HG02973 (cell line): ENCODE measurements at regions not wholly inside any gene's neighbourhood (a gene's known extent, or its start where the extent isn't known, plus 50 kb on each side); places are given as distances from the start of the nearest gene placed in this dataset.
"Not testable (repeated sequence)": the region's sequence is repeated elsewhere in the genome, so short reads cannot be mapped to it uniquely, and the experiment has no call there.

Experiments used
- ATAC-seq: cut with Tn5 transposase; IDR thresholded peaks from one replicate; pipeline ENCODE4 v1.9.1; 2021; ENCODE audit warnings: moderate library complexity; ENCODE audit not compliant: unreplicated experiment

DNA sequence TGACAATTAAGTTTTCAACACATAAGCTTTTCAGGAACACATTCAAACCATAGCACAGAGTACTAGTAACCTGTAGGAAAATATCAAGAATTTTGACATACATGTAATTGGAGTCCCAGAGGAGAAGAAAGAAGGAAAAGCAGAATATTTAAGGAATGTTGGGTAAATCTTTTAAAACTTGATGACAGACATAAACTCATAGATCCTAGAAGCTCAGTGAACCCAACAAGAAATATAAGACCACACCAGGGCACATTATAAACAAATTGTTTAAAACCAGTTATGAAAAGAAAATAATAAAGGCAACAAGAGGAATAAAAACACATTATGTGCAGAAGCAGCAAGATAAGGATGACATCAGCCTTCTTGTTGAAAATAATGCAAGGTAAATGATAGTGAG, 151.5 kb upstream of the ATXN1 start:
- ATAC-seq, result no peak

DNA sequence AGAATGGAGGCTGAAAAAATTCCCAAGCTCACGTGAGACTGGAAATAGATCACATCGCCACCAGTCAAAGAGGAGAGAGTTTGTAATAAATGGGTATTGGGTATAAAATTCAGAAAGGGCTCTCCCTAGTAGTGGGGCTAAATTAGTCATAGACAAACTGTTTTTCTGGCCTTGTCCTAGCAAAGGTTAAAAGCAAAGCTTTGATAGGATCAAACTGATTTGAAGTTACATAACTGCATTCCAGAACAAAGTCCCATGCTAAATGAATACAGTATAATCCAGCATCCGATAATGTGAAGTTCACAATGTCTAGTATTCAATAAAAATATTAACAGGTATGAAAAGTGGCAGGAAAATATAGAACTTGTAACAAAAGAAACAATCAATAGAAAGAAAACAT, 149.8 kb upstream of the ATXN1 start:
- no peak for ATAC-seq

DNA sequence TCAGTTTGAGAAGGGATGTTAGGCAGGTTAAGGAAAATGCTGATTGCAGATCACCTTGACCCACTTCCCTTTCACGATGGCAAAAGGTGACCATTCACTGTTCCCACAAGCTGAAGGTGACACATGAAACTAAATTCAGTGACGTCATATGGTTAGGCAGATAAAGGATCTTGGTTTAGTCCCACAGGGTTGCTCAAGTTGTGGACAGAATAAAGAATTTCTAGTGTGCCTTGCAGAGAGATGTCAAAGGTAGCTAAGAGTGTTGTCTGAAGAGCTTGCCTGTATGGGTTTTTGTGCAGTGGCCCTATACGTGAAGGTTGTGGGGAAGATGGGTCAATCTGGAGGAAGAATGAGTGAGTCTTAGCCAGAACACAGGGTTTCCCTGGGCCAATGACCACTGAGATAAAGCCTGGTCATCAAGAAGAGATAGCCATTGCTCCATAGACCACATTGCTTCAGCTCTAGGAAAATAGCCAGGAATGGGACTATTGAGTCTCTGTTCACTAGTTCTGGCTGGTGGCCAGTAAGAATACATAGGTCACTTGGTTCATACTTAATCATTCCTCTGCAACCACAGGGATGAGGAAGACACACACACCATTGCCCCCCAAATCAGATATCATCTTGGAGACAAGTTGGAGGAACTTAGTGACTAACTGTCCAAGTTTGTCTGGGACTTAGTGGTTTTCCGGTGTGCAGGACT, 148.5 kb upstream of the ATXN1 start:
- ATAC-seq, result no peak

DNA sequence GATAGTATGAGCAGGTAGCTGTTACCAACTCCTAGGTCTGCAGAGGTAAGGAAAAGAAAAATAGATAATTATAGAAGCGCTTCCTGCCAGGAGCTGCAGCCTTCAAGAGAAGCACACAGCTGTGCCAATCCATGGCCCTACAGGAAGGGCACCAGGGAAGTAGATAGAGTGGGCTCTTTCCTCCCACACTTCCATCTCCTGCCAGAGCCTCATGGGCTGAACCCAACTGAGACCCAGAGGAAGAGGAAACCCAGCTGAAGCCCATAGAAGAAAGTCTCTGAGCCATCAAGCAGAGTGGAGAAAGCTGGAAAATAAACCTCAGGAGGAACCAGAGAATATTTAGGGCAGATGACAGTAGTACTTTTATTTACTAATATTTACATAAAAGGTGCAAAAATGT, 146.7 kb upstream of the ATXN1 start:
- no peak for ATAC-seq

DNA sequence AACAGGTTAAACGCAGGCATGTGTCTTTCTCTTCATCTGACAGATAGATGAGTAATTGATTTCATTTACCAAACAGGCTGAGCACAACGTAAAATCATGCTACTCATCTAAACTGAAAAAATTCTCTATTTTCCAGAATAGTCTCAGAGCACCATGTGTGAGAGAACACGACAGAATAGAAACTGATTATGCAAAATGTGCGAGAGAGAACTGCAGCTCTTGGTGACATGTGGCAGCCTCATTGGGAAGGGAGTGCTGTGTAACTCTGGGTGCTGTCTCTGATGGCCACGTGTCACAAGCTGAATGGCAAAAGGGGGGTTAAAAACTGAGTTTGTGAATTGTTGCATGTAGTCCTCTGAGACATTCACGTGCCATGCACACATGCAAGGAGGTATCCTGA, 143.7 kb upstream of the ATXN1 start:
- no peak for ATAC-seq

DNA sequence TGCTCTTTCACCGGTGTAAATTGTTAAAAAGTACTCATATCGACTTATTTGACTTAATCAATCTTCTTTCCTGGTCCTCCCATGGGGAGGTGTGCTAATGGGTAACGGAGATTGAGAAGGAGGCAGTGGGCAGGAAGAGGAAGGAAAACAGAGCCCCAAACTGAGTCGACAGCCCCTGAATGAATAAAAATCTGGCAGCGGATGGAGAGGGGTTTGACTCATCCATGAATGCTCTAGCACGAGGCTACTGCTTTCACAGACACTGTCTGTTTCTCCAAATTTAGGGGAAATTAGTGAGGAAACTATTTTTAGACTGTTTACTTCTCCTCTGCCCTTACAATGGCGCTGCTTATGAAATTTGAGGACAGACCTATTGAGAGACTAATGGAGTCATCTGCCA, 142.2 kb upstream of the ATXN1 start:
- no peak for ATAC-seq

DNA sequence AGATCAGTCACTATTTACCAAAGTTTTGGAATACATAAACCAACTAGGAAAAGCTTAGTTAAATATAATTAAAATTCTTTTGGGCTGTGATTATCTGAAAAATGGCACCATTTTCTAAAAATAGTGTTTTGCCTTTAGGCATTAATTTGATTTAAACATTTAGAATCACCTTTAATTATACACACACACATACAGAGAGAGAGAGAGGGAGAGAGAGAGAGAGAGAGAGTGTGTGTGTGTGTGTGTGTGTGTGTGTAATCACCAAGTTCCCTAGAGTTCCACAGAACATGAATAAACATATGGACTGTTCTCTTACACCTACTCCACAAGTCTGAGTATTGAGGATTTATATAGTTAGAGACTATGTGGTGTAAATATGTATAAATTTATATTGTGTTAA, 141.2 kb upstream of the ATXN1 start:
- no peak for ATAC-seq

DNA sequence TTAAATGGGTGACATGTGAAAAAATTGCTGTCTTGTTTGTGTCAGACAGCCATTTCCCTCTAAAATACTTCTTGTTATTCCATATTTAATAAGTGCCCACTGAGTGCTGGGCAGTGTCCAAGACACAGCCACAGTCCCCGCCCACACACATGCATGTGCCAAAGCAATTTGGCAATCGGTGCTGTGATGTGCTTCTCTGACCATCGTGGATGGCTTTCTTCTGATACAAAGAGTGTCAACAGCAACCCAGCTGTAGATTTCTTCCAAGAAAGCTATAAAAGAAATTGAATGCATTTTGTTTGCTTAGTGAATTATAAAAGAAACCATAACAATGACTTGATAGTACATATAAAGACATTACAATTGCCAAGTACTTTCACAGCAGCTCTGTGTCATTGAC, 140.5 kb upstream of the ATXN1 start:
- ATAC-seq, result no peak

DNA sequence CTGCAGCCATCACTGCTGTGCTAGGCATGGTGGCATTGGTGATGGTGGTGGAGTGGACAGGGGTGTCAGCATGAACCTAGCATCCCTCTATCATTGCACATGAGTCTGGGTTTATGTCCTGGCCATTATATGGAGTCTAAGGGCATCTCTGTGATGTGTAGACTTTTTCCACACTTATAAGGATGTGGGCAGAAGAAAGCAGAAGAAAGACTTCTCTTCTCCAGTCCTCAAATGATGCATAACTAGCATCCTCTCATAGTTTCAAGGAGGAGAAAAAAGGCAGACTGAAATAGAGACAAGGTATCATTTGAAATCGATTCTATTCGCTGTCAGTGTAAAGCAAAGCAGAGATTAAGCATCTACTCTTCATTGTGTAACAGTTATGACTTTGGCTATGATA, 140.0 kb upstream of the ATXN1 start:
- no peak for ATAC-seq

DNA sequence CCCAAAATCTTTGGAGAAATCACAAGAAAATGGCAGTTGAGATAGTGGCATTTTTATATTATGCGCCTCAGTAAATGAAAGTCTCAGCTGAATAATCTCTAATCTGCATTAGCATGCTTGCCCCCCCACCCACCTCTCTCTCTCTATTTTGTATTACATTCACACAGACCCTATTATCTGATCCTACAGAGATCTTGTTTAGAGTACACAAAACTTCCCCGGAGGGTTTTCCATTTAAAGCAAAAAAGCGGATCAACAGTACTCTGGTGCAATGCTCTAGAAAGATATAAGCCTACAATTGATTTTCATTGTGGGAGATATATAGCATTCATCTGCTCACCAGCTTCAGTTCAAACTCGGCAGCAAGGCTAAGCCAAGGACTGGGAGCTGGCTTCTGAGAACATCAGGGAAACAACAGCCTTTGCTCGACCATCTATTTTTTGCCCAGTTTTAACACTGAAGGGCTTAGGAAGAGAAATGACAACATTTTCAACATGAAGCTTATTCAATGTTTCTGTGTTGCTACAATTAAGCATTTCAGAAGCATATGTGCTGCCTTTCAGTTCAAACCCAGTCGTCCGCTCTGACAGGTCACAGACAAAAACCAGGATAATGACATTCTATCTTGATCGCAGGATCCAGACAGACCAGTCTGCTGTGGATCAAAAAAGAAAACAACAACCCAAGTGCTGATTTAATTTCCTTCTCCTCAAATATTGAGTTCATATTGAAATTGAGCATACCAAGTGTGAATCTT, 137.6 kb upstream of the ATXN1 start:
- no peak for ATAC-seq

DNA sequence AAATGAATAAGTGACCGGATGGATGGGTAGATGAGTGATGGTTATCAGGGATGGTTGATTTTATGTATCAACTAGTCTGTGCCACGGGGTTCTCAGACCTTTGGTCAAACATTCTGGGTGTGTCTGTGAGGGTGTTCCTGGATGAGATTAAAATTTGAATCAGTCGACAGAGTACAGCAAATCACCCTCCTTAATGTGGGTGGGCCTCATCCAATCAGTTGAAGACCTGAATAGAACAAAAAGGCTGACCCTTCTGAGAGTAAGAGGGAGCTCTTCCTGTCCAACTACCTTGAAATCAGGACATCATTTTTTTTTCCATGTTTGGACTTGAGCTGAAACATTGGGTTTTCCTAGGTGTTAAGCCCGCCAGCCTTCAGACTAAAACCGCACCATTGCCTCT, 136.4 kb upstream of the ATXN1 start:
- ATAC-seq, result no peak

DNA sequence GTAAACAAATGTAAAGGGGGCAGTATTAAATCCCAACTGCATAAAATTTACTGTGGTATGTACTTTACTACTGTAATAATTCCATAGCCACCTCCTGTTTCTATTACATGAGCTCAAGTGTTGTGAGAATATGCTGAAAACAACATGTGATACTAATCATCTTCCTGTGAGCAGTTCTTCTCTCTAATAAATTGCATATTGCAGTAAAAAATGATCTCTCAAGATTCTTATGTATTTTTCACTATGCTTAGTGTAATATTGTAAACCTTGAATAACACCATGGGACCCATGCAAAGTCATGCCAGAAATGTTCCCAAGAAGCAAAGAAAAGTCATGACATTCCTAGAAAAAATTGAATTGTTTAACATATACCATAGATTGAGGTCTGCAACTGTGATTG, 133.0 kb upstream of the ATXN1 start:
- ATAC-seq, result no peak

DNA sequence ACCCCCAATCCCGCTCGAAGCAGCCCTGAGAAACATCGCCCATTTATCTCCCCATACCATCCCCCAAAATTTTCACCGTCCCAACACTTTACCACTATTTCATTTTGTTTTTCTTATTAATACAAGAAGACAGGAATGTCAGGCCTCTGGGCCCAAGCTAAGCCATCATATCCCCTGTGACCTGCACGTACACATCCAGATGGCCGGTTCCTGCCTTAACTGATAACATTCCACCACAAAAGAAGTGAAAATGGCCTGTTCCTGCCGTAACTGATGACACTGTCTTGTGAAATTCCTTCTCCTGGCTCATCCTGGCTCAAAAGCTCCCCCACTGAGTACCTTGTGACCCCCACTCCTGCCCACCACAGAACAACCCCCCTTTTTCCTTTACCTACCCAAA, 129.8 kb upstream of the ATXN1 start:
- not testable (repeated sequence) for ATAC-seq

DNA sequence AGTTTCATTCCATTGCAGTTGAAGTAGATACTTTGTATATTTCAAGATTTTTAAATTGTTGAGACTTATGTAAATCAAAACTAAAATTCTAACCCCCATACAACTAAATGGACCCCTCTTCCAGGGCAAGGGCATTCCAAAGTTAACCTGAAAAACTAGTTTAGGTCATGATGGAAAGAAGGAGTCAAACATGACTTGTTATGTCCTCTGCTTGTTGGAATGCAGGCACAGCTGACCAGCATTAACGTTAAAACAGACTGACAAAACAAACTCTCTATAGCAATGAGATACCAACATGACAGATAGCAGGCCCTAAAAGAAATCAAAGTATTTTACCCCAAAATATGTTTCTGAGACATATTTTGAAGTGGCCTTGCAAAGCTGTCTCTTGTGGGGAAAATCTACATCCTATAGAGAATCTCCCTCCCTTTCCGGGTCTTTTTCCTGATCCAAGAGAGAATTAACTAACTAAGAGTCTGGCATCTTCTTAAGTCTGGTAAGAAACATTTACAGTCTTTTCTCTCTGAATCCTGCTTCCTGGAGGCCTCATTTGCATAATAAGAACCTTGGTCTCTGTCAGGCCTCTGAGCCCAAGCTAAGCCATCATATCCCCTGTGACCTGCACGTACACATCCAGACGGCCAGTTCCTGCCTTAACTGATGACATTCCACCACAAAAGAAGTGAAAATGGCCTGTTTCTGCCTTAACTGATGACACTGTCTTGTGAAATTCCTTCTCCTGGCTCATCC, 124.3 kb upstream of the ATXN1 start:
- no peak for ATAC-seq

DNA sequence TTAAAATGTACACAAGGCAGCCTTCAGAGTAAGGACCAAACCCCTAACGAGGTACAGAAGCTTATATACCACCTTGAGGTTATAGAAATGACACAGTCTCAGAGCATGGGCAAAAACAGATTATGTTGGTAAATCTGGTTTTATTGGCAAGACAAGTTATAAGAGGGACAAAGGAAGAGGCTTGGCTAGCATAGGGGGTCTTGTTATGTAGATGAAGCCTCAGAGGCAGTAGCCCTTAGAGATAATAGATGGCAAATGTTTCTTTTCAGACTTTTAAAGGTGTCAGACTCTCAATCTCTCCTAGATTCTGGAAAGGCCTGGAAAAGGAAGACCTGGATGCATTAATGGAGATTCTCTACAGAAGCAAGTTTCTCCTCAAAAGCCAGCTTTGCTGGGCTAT, 123.3 kb upstream of the ATXN1 start:
- ATAC-seq, result no peak

DNA sequence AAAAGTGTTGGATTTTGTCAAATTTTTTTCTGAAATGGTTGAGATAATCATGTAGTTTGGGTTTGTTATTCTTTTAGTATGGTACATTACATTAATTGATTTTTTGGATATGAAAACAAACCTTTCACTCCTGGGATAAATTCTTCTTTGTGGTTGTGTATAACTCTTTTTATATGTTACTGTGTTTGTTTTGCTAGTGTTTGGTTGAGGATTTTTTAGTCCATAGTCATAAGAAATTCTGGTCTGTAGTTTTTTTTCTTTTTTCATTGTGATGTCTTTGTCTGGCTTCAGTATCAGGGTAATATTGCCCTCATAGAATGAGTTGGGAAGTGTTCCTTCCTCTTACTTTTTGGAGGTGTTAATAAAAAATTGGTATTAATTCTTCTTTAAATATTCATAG, 122.2 kb upstream of the ATXN1 start:
- no peak for ATAC-seq

DNA sequence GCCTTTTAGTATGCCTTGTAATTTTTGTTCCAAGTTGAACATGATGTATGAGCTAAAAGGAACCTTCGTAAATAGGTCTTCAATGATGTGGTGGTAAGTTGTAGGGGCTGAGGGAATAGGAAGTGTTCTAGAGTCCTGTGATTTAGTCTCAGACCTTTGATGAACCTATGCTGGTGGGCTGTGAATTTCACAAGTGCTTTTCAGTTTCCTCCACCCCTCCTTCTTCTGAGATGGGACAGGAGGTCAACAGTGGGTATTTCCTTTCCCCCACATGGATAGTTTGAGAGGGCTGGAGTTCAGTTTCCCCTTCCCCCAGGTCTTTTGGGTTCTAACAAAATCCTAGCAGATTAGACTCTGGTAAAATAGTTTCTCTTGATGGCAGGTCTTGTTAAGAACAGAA, 121.0 kb upstream of the ATXN1 start:
- no peak for ATAC-seq

DNA sequence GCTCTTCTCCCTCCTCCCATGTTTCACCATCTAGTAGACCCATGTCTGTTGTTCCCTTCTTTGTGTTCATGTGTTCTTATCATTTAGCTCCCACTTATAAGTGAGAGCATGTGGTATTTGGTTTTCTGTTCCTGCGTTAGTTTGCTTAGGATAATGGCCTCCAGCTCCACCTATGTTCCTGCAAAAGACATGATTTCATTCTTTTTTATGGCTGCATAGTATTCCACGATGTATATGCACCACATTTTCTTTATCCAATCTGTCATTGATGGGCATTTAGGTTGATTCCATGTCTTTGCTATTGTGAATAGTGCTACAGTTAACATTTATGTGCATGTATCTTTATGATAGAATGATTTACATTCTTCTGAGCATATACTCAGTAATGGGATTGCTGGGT, 115.6 kb upstream of the ATXN1 start:
- ATAC-seq, result not testable (repeated sequence)

DNA sequence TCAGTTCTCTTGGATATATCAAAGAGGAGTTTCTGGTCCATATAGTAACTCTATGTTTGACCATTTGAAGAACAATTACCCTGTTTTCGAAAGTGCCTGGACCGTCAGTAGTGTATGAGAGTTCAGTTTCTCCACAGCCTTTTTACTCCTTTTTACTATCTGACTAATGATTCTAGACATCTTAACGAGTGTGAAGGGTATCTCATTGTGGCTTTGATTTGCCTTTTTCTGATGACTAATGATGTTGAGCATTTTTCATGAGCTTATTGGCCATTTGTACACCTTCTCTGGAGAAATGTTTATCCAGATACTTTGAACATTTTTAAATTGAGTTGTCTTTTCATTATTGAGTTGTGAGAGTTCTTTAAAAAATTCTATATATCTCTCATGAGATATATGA, 114.9 kb upstream of the ATXN1 start:
- no peak for ATAC-seq

DNA sequence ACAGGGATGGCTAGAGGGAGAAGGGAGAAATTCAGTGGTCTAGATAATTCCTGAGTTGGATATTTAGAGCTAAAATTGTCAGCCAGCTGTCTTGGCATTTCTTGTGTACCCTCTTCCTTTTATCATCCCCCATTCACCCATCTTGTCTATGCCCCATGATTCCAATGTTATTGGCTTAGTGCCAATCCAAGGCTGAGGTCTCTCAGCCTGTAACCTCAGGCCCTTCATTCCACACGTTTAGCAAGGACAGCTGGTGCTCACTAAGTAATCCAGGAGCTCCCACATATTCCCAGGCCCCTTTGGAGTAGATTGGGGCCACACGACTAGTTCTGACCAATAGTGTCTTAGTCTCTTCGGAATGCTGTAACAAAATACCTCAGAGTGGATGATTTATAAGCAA, 112.4 kb upstream of the ATXN1 start:
- no peak for ATAC-seq

DNA sequence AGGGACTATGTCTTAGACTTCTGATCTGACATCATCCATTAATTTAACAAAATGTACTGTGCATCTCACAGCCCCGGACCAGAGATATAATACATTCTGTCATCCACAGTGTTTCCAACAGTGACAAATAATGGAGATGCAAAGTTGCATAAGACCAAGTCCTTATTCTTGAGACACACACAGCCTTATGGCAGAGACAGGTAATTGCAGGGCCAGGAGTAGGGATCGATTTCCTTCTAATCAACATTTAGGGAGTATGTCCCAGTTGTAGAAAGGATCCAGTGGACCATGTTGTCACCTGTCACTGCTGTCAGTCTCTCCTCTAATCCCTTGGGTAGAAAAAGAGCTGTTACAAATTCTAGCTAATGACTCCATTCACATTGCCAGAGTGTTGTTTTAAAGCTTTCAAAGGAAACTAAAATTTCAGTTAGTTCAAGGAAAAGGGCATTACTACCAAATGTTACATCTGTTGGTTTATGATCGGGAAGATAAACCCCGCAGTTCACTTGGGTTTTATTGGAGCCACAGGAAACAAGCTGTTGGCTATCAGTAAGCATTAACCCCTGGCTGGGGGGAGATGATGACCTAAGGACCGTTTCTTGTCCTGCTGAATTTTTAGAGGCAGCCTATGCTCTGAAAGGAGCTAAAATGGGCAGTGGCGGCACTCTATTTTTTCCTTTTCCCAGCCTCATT, 111.4 kb upstream of the ATXN1 start:
- ATAC-seq, result no peak

DNA sequence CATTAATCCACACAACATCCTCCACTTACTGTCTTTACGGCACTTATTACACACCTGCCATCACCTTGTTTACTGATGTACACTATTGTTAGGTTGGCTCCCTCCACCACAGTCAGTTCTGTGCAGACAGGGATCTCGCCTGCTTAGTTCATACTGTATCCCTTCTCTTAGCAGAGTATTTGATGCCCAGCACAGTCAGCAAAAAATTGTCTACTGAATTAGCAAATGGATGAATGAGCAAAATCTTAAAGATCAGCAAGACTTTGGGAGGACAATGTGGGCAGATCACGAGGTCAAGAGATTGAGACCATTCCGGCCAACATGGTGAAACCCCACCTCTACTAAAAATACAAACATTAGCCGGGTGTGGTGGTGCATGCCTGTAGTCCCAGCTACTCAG, 109.8 kb upstream of the ATXN1 start:
- no peak for ATAC-seq
